ENCODE measurements at regions not wholly inside any gene's neighbourhood (a gene's known extent, or its start where the extent isn't known, plus 50 kb on each side); places are given as distances from the start of the nearest gene placed in this dataset.

- H3K27ac ChIP-seq (ENCODE audit: low read depth, low read length): peak overlapping the region; percentile 73
- H3K36me3 ChIP-seq (ENCODE audit: control insufficient read depth, insufficient read depth, low read length): no peaks in the 10 kb centered on the region
- H3K4me1 ChIP-seq (ENCODE audit: control insufficient read depth, insufficient read depth, low read length): peaks cover 11% of the 10 kb centered on the region
- peak; percentile 69 to 95 (median 80) for DNase-seq (ENCODE audit: low read depth in 4 of 6, low spot score in 6 of 6)
- H3K9me3 ChIP-seq (ENCODE audit: control insufficient read depth, insufficient read depth, low read length): no peaks in the 10 kb centered on the region
- no peaks in the 10 kb centered on the region for H3K27me3 ChIP-seq (ENCODE audit: control insufficient read depth, insufficient read depth, low read length)
- peak overlapping the region; percentile 13 for H3K4me3 ChIP-seq (ENCODE audit: low read depth, low read length)
- WGBS (ENCODE audit: insufficient coverage): 17% methylated on average over 6 of the region's 12 CpGs
Observed at GRCh38 chr6:17032988-17033634, 68.7 kb upstream of the STMND1 start.

GRCh38 chr6:17032590-17032987 lies 69.3 kb upstream of the STMND1 start:
- H3K4me3 ChIP-seq (ENCODE audit: low read depth, low read length): peak overlapping the region; percentile 13
- H3K27ac ChIP-seq (ENCODE audit: low read depth, low read length): peak overlapping the region; percentile 73
- no peak for DNase-seq (ENCODE audit: low read depth in 4 of 6, low spot score in 6 of 6)
- peaks cover 11% of the 10 kb centered on the region for H3K4me1 ChIP-seq (ENCODE audit: control insufficient read depth, insufficient read depth, low read length)
- no peaks in the 10 kb centered on the region for H3K36me3 ChIP-seq (ENCODE audit: control insufficient read depth, insufficient read depth, low read length)
- no peaks in the 10 kb centered on the region for H3K9me3 ChIP-seq (ENCODE audit: control insufficient read depth, insufficient read depth, low read length)
- H3K27me3 ChIP-seq (ENCODE audit: control insufficient read depth, insufficient read depth, low read length): no peaks in the 10 kb centered on the region
- WGBS (ENCODE audit: insufficient coverage): no CpG with 5 or more reads among the region's 3 CpGs

- 49% methylated on average over 16 of the region's 19 CpGs for WGBS (ENCODE audit: insufficient coverage)
- H3K4me1 ChIP-seq (ENCODE audit: control insufficient read depth, insufficient read depth, low read length): peaks cover 11% of the 10 kb centered on the region
- no peak overlapping the region for H3K4me3 ChIP-seq (ENCODE audit: low read depth, low read length)
- peak overlapping the region; percentile 73 for H3K27ac ChIP-seq (ENCODE audit: low read depth, low read length)
- peak in 2 of 6 donors; percentile 38 to 82 for DNase-seq (ENCODE audit: low read depth in 4 of 6, low spot score in 6 of 6)
- no peaks in the 10 kb centered on the region for H3K27me3 ChIP-seq (ENCODE audit: control insufficient read depth, insufficient read depth, low read length)
- H3K36me3 ChIP-seq (ENCODE audit: control insufficient read depth, insufficient read depth, low read length): no peaks in the 10 kb centered on the region
- H3K9me3 ChIP-seq (ENCODE audit: control insufficient read depth, insufficient read depth, low read length): no peaks in the 10 kb centered on the region
Observed at GRCh38 chr6:17031961-17032360, 69.9 kb upstream of the STMND1 start.

- peaks cover 11% of the 10 kb centered on the region for H3K4me1 ChIP-seq (ENCODE audit: control insufficient read depth, insufficient read depth, low read length)
- no peak for DNase-seq (ENCODE audit: low read depth in 4 of 6, low spot score in 6 of 6)
- 77% methylated on average over 1 of the region's 1 CpG for WGBS (ENCODE audit: insufficient coverage)
- H3K4me3 ChIP-seq (ENCODE audit: low read depth, low read length): no peak overlapping the region
- no peaks in the 10 kb centered on the region for H3K9me3 ChIP-seq (ENCODE audit: control insufficient read depth, insufficient read depth, low read length)
- H3K27ac ChIP-seq (ENCODE audit: low read depth, low read length): no peak overlapping the region
- H3K36me3 ChIP-seq (ENCODE audit: control insufficient read depth, insufficient read depth, low read length): no peaks in the 10 kb centered on the region
- no peaks in the 10 kb centered on the region for H3K27me3 ChIP-seq (ENCODE audit: control insufficient read depth, insufficient read depth, low read length)
Observed at GRCh38 chr6:17027441-17027840, 74.4 kb upstream of the STMND1 start.

GRCh38 chr6:17022604-17023003 lies 79.2 kb upstream of the STMND1 start:
- 100% methylated on average over 1 of the region's 3 CpGs for whole genome bisulfite sequencing (ENCODE audit: insufficient coverage)
- Histone ChIP-seq H3K4me3 (ENCODE audit: low read depth, low read length) (no peak overlapping the region), H3K9me3 (ENCODE audit: control insufficient read depth, insufficient read depth, low read length) (no peaks in the 10 kb centered on the region), H3K4me1 (ENCODE audit: control insufficient read depth, insufficient read depth, low read length) (no peaks in the 10 kb centered on the region), H3K27me3 (ENCODE audit: control insufficient read depth, insufficient read depth, low read length) (no peaks in the 10 kb centered on the region), H3K27ac (ENCODE audit: low read depth, low read length) (no peak overlapping the region), H3K36me3 (ENCODE audit: control insufficient read depth, insufficient read depth, low read length) (no peaks in the 10 kb centered on the region)
- DNase-seq (ENCODE audit: low read depth in 4 of 6, low spot score in 6 of 6): no peak

GRCh38 chr6:17021539-17021889 lies 80.3 kb upstream of the STMND1 start:
- H3K27me3 ChIP-seq (ENCODE audit: control insufficient read depth, insufficient read depth, low read length): no peaks in the 10 kb centered on the region
- H3K27ac ChIP-seq (ENCODE audit: low read depth, low read length): no peak overlapping the region
- no peaks in the 10 kb centered on the region for H3K36me3 ChIP-seq (ENCODE audit: control insufficient read depth, insufficient read depth, low read length)
- no peak overlapping the region for H3K4me3 ChIP-seq (ENCODE audit: low read depth, low read length)
- WGBS (ENCODE audit: insufficient coverage): 100% methylated on average over 1 of the region's 5 CpGs
- DNase-seq (ENCODE audit: low read depth in 4 of 6, low spot score in 6 of 6): no peak
- no peaks in the 10 kb centered on the region for H3K9me3 ChIP-seq (ENCODE audit: control insufficient read depth, insufficient read depth, low read length)
- no peaks in the 10 kb centered on the region for H3K4me1 ChIP-seq (ENCODE audit: control insufficient read depth, insufficient read depth, low read length)

GRCh38 chr6:17020889-17021538 lies 80.8 kb upstream of the STMND1 start:
- Histone ChIP-seq H3K9me3 (ENCODE audit: control insufficient read depth, insufficient read depth, low read length) (no peaks in the 10 kb centered on the region), H3K27me3 (ENCODE audit: control insufficient read depth, insufficient read depth, low read length) (peaks cover 3% of the 10 kb centered on the region), H3K4me3 (ENCODE audit: low read depth, low read length) (no peak overlapping the region), H3K36me3 (ENCODE audit: control insufficient read depth, insufficient read depth, low read length) (no peaks in the 10 kb centered on the region), H3K27ac (ENCODE audit: low read depth, low read length) (no peak overlapping the region), H3K4me1 (ENCODE audit: control insufficient read depth, insufficient read depth, low read length) (peaks cover 4% of the 10 kb centered on the region)
- 67% methylated on average over 1 of the region's 3 CpGs for WGBS (ENCODE audit: insufficient coverage)
- no peak for DNase-seq (ENCODE audit: low read depth in 4 of 6, low spot score in 6 of 6)

GRCh38 chr6:17018425-17018824 lies 83.4 kb upstream of the STMND1 start:
- WGBS (ENCODE audit: insufficient coverage): no CpG with 5 or more reads among the region's 5 CpGs
- Histone ChIP-seq H3K27ac (ENCODE audit: low read depth, low read length) (no peak overlapping the region), H3K27me3 (ENCODE audit: control insufficient read depth, insufficient read depth, low read length) (peaks cover 3% of the 10 kb centered on the region), H3K4me1 (ENCODE audit: control insufficient read depth, insufficient read depth, low read length) (peaks cover 5% of the 10 kb centered on the region), H3K4me3 (ENCODE audit: low read depth, low read length) (no peak overlapping the region), H3K9me3 (ENCODE audit: control insufficient read depth, insufficient read depth, low read length) (no peaks in the 10 kb centered on the region), H3K36me3 (ENCODE audit: control insufficient read depth, insufficient read depth, low read length) (no peaks in the 10 kb centered on the region)
- no peak for DNase-seq (ENCODE audit: low read depth in 4 of 6, low spot score in 6 of 6)

GRCh38 chr6:17017416-17017815 lies 84.4 kb upstream of the STMND1 start:
- peaks cover 3% of the 10 kb centered on the region for H3K27me3 ChIP-seq (ENCODE audit: control insufficient read depth, insufficient read depth, low read length)
- DNase-seq (ENCODE audit: low read depth in 4 of 6, low spot score in 6 of 6): no peak
- peaks cover 5% of the 10 kb centered on the region for H3K4me1 ChIP-seq (ENCODE audit: control insufficient read depth, insufficient read depth, low read length)
- no peaks in the 10 kb centered on the region for H3K9me3 ChIP-seq (ENCODE audit: control insufficient read depth, insufficient read depth, low read length)
- H3K4me3 ChIP-seq (ENCODE audit: low read depth, low read length): no peak overlapping the region
- no peaks in the 10 kb centered on the region for H3K36me3 ChIP-seq (ENCODE audit: control insufficient read depth, insufficient read depth, low read length)
- WGBS (ENCODE audit: insufficient coverage): 95% methylated on average over 8 of the region's 10 CpGs
- H3K27ac ChIP-seq (ENCODE audit: low read depth, low read length): no peak overlapping the region
